ENCODE measurements at regions not wholly inside any gene's neighbourhood (a gene's known extent, or its start where the extent isn't known, plus 50 kb on each side); places are given as distances from the start of the nearest gene placed in this dataset.

DNA sequence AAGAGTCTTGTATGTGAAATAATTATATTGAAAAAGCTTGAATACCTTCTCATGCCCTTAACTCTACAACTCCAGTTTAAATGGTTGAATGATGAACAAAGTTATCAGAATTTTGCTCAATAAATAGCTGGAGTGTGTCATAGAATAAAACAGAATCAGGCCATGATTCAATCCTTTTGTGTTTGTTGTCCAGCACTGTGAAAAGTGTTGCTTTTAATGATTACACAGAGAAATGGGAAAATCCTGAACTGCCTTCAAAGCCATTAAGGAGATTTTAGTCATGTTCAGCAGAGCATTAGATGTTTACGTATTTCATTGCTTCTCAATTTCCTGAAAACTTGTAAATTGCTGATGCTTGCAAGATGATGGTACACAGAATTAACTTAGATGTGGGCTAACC is 262.9 kb upstream of the BTBD3 start:
- no peak overlapping the region for H2AFZ ChIP-seq (ENCODE audit: control insufficient read depth, low read depth, low read length)
- ATAC-seq (no peak), DNase-seq (ENCODE audit: low read depth, low spot score) (no peak), FAIRE-seq (no peak)
- H3K36me3 ChIP-seq (ENCODE audit: control insufficient read depth in 2 of 2, insufficient read depth in 2 of 2, low read length in 1 of 2): no peaks in the 10 kb centered on the region
- TF ChIP-seq, protein P1, sequence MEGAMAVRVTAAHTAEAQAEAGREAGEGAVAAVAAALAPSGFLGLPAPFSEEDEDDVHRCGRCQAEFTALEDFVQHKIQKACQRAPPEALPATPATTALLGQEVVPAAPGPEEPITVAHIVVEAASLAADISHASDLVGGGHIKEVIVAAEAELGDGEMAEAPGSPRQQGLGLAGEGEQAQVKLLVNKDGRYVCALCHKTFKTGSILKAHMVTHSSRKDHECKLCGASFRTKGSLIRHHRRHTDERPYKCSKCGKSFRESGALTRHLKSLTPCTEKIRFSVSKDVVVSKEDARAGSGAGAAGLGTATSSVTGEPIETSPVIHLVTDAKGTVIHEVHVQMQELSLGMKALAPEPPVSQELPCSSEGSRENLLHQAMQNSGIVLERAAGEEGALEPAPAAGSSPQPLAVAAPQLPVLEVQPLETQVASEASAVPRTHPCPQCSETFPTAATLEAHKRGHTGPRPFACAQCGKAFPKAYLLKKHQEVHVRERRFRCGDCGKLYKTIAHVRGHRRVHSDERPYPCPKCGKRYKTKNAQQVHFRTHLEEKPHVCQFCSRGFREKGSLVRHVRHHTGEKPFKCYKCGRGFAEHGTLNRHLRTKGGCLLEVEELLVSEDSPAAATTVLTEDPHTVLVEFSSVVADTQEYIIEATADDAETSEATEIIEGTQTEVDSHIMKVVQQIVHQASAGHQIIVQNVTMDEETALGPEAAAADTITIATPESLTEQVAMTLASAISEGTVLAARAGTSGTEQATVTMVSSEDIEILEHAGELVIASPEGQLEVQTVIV (IDR thresholded peaks at IDR 0.05; ENCODE audit: borderline replicate concordance, partially characterized antibody): no peak
- no peak for TF ChIP-seq ZNF207 (IDR thresholded peaks at IDR 0.05; ENCODE audit: borderline replicate concordance)
- TF ChIP-seq, protein P2, sequence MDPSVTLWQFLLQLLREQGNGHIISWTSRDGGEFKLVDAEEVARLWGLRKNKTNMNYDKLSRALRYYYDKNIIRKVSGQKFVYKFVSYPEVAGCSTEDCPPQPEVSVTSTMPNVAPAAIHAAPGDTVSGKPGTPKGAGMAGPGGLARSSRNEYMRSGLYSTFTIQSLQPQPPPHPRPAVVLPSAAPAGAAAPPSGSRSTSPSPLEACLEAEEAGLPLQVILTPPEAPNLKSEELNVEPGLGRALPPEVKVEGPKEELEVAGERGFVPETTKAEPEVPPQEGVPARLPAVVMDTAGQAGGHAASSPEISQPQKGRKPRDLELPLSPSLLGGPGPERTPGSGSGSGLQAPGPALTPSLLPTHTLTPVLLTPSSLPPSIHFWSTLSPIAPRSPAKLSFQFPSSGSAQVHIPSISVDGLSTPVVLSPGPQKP (IDR thresholded peaks at IDR 0.05; ENCODE audit: low read depth, low read length): no peak
- TF ChIP-seq, protein P3, sequence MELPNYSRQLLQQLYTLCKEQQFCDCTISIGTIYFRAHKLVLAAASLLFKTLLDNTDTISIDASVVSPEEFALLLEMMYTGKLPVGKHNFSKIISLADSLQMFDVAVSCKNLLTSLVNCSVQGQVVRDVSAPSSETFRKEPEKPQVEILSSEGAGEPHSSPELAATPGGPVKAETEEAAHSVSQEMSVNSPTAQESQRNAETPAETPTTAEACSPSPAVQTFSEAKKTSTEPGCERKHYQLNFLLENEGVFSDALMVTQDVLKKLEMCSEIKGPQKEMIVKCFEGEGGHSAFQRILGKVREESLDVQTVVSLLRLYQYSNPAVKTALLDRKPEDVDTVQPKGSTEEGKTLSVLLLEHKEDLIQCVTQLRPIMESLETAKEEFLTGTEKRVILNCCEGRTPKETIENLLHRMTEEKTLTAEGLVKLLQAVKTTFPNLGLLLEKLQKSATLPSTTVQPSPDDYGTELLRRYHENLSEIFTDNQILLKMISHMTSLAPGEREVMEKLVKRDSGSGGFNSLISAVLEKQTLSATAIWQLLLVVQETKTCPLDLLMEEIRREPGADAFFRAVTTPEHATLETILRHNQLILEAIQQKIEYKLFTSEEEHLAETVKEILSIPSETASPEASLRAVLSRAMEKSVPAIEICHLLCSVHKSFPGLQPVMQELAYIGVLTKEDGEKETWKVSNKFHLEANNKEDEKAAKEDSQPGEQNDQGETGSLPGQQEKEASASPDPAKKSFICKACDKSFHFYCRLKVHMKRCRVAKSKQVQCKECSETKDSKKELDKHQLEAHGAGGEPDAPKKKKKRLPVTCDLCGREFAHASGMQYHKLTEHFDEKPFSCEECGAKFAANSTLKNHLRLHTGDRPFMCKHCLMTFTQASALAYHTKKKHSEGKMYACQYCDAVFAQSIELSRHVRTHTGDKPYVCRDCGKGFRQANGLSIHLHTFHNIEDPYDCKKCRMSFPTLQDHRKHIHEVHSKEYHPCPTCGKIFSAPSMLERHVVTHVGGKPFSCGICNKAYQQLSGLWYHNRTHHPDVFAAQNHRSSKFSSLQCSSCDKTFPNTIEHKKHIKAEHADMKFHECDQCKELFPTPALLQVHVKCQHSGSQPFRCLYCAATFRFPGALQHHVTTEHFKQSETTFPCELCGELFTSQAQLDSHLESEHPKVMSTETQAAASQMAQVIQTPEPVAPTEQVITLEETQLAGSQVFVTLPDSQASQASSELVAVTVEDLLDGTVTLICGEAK (IDR thresholded peaks at IDR 0.05; ENCODE audit: borderline replicate concordance): no peak
- TF ChIP-seq, protein P4, sequence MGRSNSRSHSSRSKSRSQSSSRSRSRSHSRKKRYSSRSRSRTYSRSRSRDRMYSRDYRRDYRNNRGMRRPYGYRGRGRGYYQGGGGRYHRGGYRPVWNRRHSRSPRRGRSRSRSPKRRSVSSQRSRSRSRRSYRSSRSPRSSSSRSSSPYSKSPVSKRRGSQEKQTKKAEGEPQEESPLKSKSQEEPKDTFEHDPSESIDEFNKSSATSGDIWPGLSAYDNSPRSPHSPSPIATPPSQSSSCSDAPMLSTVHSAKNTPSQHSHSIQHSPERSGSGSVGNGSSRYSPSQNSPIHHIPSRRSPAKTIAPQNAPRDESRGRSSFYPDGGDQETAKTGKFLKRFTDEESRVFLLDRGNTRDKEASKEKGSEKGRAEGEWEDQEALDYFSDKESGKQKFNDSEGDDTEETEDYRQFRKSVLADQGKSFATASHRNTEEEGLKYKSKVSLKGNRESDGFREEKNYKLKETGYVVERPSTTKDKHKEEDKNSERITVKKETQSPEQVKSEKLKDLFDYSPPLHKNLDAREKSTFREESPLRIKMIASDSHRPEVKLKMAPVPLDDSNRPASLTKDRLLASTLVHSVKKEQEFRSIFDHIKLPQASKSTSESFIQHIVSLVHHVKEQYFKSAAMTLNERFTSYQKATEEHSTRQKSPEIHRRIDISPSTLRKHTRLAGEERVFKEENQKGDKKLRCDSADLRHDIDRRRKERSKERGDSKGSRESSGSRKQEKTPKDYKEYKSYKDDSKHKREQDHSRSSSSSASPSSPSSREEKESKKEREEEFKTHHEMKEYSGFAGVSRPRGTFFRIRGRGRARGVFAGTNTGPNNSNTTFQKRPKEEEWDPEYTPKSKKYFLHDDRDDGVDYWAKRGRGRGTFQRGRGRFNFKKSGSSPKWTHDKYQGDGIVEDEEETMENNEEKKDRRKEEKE (IDR thresholded peaks at IDR 0.05): no peak
- no peak for TF ChIP-seq CBX3 (IDR thresholded peaks at IDR 0.05; ENCODE audit: borderline replicate concordance, low read depth)
- TF ChIP-seq MXI1 (IDR thresholded peaks at IDR 0.05; ENCODE audit: low read depth, low read length): no peak
- TF ChIP-seq, protein P5, sequence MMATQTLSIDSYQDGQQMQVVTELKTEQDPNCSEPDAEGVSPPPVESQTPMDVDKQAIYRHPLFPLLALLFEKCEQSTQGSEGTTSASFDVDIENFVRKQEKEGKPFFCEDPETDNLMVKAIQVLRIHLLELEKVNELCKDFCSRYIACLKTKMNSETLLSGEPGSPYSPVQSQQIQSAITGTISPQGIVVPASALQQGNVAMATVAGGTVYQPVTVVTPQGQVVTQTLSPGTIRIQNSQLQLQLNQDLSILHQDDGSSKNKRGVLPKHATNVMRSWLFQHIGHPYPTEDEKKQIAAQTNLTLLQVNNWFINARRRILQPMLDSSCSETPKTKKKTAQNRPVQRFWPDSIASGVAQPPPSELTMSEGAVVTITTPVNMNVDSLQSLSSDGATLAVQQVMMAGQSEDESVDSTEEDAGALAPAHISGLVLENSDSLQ (IDR thresholded peaks at IDR 0.05): no peak
- no peak for TF ChIP-seq ZZZ3 (IDR thresholded peaks at IDR 0.05; ENCODE audit: control insufficient read depth, insufficient read length, low read depth)
- TF ChIP-seq SMAD1 (IDR thresholded peaks at IDR 0.05; ENCODE audit: low read depth, partially characterized antibody): no peak
- no peak for TF ChIP-seq ZNF622 (IDR thresholded peaks at IDR 0.05)
- TF ChIP-seq JUNB (IDR thresholded peaks at IDR 0.05): no peak
- no peak for TF ChIP-seq KAT2A (conservative IDR thresholded peaks at IDR 0.05; ENCODE audit: control insufficient read depth, low read depth, low read length)
- ChIA-PET POLR2A (no interaction called here), SMC1A (ENCODE audit: uncharacterized antibody, unreplicated experiment) (no interaction called here), RAD21 (ENCODE audit: unreplicated experiment) (no interaction called here), CTCF (no interaction called here)
- no TSS peak for BruUV-seq (replicated peaks)
- H3K9me3 ChIP-seq (replicated peaks; ENCODE audit: control insufficient read depth, insufficient read depth, low read length): no peaks in the 10 kb centered on the region
- H3K4me3 ChIP-seq: no peak overlapping the region
- no peaks in the 10 kb centered on the region for H4K20me1 ChIP-seq (ENCODE audit: control insufficient read depth, insufficient read depth)
- no peak overlapping the region for H3K27ac ChIP-seq (ENCODE audit: control insufficient read depth, insufficient read depth)
- no peaks in the 10 kb centered on the region for H3K27me3 ChIP-seq (replicated peaks in 1 of 2; ENCODE audit: control insufficient read depth in 2 of 2, insufficient read depth in 2 of 2, low read length in 1 of 2)
- no peak overlapping the region for H3K9ac ChIP-seq (ENCODE audit: control insufficient read depth, insufficient read depth, low read length)
- no peaks in the 10 kb centered on the region for H3K4me1 ChIP-seq (ENCODE audit: control insufficient read depth, insufficient read depth, low read length)
- H3K4me2 ChIP-seq (ENCODE audit: control insufficient read depth, insufficient read depth): no peak overlapping the region
- intact Hi-C loops (cut with micrococcal nuclease; ENCODE audit: unreplicated experiment) (no loop called here), in situ Hi-C loops (cut with MboI) (no loop called here)
- H3K79me2 ChIP-seq (ENCODE audit: control insufficient read depth, insufficient read depth, low read length): no peaks in the 10 kb centered on the region
- 77% methylated on average over 1 of the region's 1 CpG for WGBS (ENCODE audit: insufficient coverage, insufficient replicate concordance, low lambda C conversion rate, missing lambda C conversion rate)

All from GM12878 (cell line).